Loucy (cell line): ENCODE measurements at regions not wholly inside any gene's neighbourhood (a gene's known extent, or its start where the extent isn't known, plus 50 kb on each side); places are given as distances from the start of the nearest gene placed in this dataset.

Source experiments
- H2AFZ ChIP-seq: fragments of 200-600 bp; sonication (generic); 2 replicates; pipeline ENCODE4 v1.6.0; 2016; ENCODE audit warnings: antibody characterized with exemption, mild to moderate bottlenecking, low read length, moderate library complexity
- H3F3A ChIP-seq: fragments of 200-600 bp; 2 replicates; pipeline ENCODE4 v1.6.0; 2016; ENCODE audit warnings: antibody characterized with exemption, low read depth, mild to moderate bottlenecking
- H3K27me3 ChIP-seq: fragments of 200-600 bp; sonication (generic); 2 replicates; pipeline ENCODE4 v1.6.1; 2014; ENCODE audit warnings: low read length, mild to moderate bottlenecking; ENCODE audit not compliant: insufficient read depth, poor library complexity, severe bottlenecking
- H3K36me3 ChIP-seq: fragments of 200-600 bp; sonication (generic); 2 replicates; pipeline ENCODE4 v1.6.1; 2016; ENCODE audit warnings: low read length; ENCODE audit not compliant: insufficient read depth
- H3K4me1 ChIP-seq: fragments of 200-600 bp; sonication (generic); 2 replicates; pipeline ENCODE4 v1.5.1; 2014; ENCODE audit warnings: low read length, mild to moderate bottlenecking; ENCODE audit not compliant: insufficient read depth, poor library complexity, severe bottlenecking
- H3K4me2 ChIP-seq: fragments of 200-600 bp; sonication (generic); 2 replicates; pipeline ENCODE4 v1.6.0; 2014; ENCODE audit warnings: antibody characterized with exemption, low read length, low read depth, mild to moderate bottlenecking; ENCODE audit not compliant: poor library complexity, severe bottlenecking
- H3K4me3 ChIP-seq: fragments of 200-600 bp; sonication (generic); 2 replicates; pipeline ENCODE4 v1.5.1; 2014; ENCODE audit warnings: low read length, mild to moderate bottlenecking, mixed read lengths; ENCODE audit not compliant: poor library complexity, severe bottlenecking
- H3K79me2 ChIP-seq: fragments of 200-600 bp; sonication (generic); 2 replicates; pipeline ENCODE4 v1.6.1; 2014; ENCODE audit warnings: low read length; ENCODE audit not compliant: insufficient read depth
- H3K9ac ChIP-seq: fragments of 200-600 bp; sonication (generic); 2 replicates; pipeline ENCODE4 v1.6.0; 2014; ENCODE audit warnings: mild to moderate bottlenecking, low read depth, low read length, moderate library complexity; ENCODE audit not compliant: poor library complexity, severe bottlenecking
- H3K9me2 ChIP-seq: fragments of 200-600 bp; sonication (generic); replicated peaks from 2 replicates; pipeline ENCODE4 v1.6.1; 2016; ENCODE audit warnings: low read depth, low read length, mixed read lengths
- H3K9me3 ChIP-seq: fragments of 200-600 bp; sonication (generic); 2 replicates; pipeline ENCODE4 v1.6.1; 2014; ENCODE audit warnings: mild to moderate bottlenecking, antibody characterized with exemption, low read length, low read depth; ENCODE audit not compliant: insufficient read depth
- H4K20me1 ChIP-seq: fragments of 200-600 bp; sonication (generic); 2 replicates; pipeline ENCODE4 v1.6.0; 2014; ENCODE audit warnings: antibody characterized with exemption, low read length, mild to moderate bottlenecking; ENCODE audit not compliant: insufficient read depth, poor library complexity, severe bottlenecking
- CTCF ChIP-seq: fragments of 200-600 bp; sonication (generic); conservative IDR thresholded peaks from 2 replicates; pipeline ENCODE4 v1.5.1; 2014; ENCODE audit warnings: mild to moderate bottlenecking, antibody characterized with exemption, low read length
- EZH2phosphoT487 ChIP-seq: fragments of 200-600 bp; IDR thresholded peaks from 2 replicates; pipeline ENCODE4 v1.6.1; 2018; ENCODE audit warnings: antibody characterized with exemption, mild to moderate bottlenecking, moderate library complexity, borderline replicate concordance

- no peak overlapping the region for H2AFZ ChIP-seq
- H3K4me1 ChIP-seq, result no peaks in the 10 kb centered on the region
- no peak overlapping the region for H3K9ac ChIP-seq
- no peaks in the 10 kb centered on the region for H4K20me1 ChIP-seq
- no peaks in the 10 kb centered on the region for H3K79me2 ChIP-seq
- H3K36me3 ChIP-seq, result no peaks in the 10 kb centered on the region
- no peaks in the 10 kb centered on the region for H3K27me3 ChIP-seq
- no peaks in the 10 kb centered on the region for H3F3A ChIP-seq
- no peak overlapping the region for H3K4me2 ChIP-seq
- no peak overlapping the region for H3K4me3 ChIP-seq
- no peaks in the 10 kb centered on the region for H3K9me3 ChIP-seq
- H3K9me2 ChIP-seq, result no peaks in the 10 kb centered on the region
- TF ChIP-seq EZH2phosphoT487, result no peak
- no peak for TF ChIP-seq CTCF
Measured at GRCh38 chr20:24129641-24130040, 141.1 kb upstream of the GGTLC1 start.

- H3K4me3 ChIP-seq, result no peak overlapping the region
- no peak overlapping the region for H2AFZ ChIP-seq
- no peak overlapping the region for H3K4me2 ChIP-seq
- no peaks in the 10 kb centered on the region for H3K36me3 ChIP-seq
- H3K9me3 ChIP-seq, result no peaks in the 10 kb centered on the region
- TF ChIP-seq EZH2phosphoT487, result no peak
- no peak for TF ChIP-seq CTCF
- no peaks in the 10 kb centered on the region for H3K79me2 ChIP-seq
- H3K27me3 ChIP-seq, result no peaks in the 10 kb centered on the region
- H3K9ac ChIP-seq, result no peak overlapping the region
- H3K4me1 ChIP-seq, result no peaks in the 10 kb centered on the region
- no peaks in the 10 kb centered on the region for H4K20me1 ChIP-seq
- H3K9me2 ChIP-seq, result no peaks in the 10 kb centered on the region
- no peaks in the 10 kb centered on the region for H3F3A ChIP-seq
Measured at GRCh38 chr20:24124951-24125650, 136.5 kb upstream of the GGTLC1 start.

- no peak for TF ChIP-seq EZH2phosphoT487
- Histone ChIP-seq H3K79me2 (no peaks in the 10 kb centered on the region), H3K4me1 (no peaks in the 10 kb centered on the region), H3K36me3 (no peaks in the 10 kb centered on the region), H3K9ac (no peak overlapping the region), H3K4me2 (no peak overlapping the region), H3K9me2 (no peaks in the 10 kb centered on the region), H3F3A (no peaks in the 10 kb centered on the region), H3K9me3 (no peaks in the 10 kb centered on the region), H4K20me1 (no peaks in the 10 kb centered on the region), H3K27me3 (no peaks in the 10 kb centered on the region), H3K4me3 (no peak overlapping the region), H2AFZ (no peak overlapping the region)
Measured at GRCh38 chr20:24124003-24124402, 135.4 kb upstream of the GGTLC1 start.
